SK-N-SH (cell line): ENCODE measurements at regions not wholly inside any gene's neighbourhood (a gene's known extent, or its start where the extent isn't known, plus 50 kb on each side); places are given as distances from the start of the nearest gene placed in this dataset.

ENCODE experiments used
- CTCF ChIA-PET: fragments of 300-600, 350-600 bp; formaldehyde crosslinking; extraction: SDS; loops from one replicate; lab custom pipeline; 2021; lab: Yijun Ruan, JAX
- POLR2A ChIA-PET: fragments of 350-600 bp; sonication (Branson Sonifier 250); formaldehyde crosslinking; extraction: SDS; loops from one replicate; lab custom pipeline; 2020; ENCODE audit warnings: antibody characterized with exemption, inconsistent platforms; lab: Yijun Ruan, JAX
- DNase-seq: peaks from one replicate; pipeline ENCODE4 v3.0.0; 2012
- H2AFZ ChIP-seq: fragments of 200-600 bp; sonication (generic); 2 replicates; pipeline ENCODE4 v1.8.1; 2016; ENCODE audit warnings: antibody characterized with exemption, mild to moderate bottlenecking, low read depth
- H3F3A ChIP-seq: fragments of 200-600 bp; sonication (generic); replicated peaks from 2 replicates; pipeline ENCODE3; 2016; ENCODE audit warnings: antibody characterized with exemption, mild to moderate bottlenecking; ENCODE audit not compliant: insufficient read depth
- H3K27ac ChIP-seq, 2 experiments: fragments of 200-500 bp in 1 of 2; fragments of 200-600 bp in 1 of 2; sonication (Bioruptor generic) in 1 of 2; sonication (generic), shearing (Covaris generic) in 1 of 2; 2 replicates each; pipeline versions ENCODE4 v1.5.1 to v1.6.1; 2014 to 2016; ENCODE audit warnings: low read depth in 2 of 2, inconsistent platforms in 1 of 2, low read length in 1 of 2, mild to moderate bottlenecking in 1 of 2, mixed read lengths in 1 of 2
- H3K27me3 ChIP-seq: fragments of 200-600 bp; sonication (generic), shearing (Covaris generic); 2 replicates; pipeline ENCODE4 v1.6.1; 2016; ENCODE audit warnings: mixed run types; ENCODE audit not compliant: insufficient read depth
- H3K36me3 ChIP-seq, 2 experiments: fragments of 200-500 bp in 1 of 2; fragments of 200-600 bp in 1 of 2; sonication (Bioruptor generic) in 1 of 2; sonication (generic) in 1 of 2; replicated peaks in 1 of 2; 2 replicates each; pipeline versions ENCODE3 to v1.5.1; 2014 to 2016; ENCODE audit warnings: low read length in 1 of 2, mild to moderate bottlenecking in 1 of 2; ENCODE audit not compliant: insufficient read depth in 2 of 2, control insufficient read depth in 1 of 2
- H3K4me1 ChIP-seq, 2 experiments: fragments of 200-500 bp in 1 of 2; fragments of 200-600 bp in 1 of 2; sonication (Bioruptor generic) in 1 of 2; sonication (generic), shearing (Covaris generic) in 1 of 2; 2 replicates each; pipeline versions ENCODE4 v1.5.1 to v1.6.1; 2014 to 2016; ENCODE audit warnings: low read depth in 1 of 2, low read length in 1 of 2, mixed run types in 1 of 2; ENCODE audit not compliant: insufficient read depth in 2 of 2, control insufficient read depth in 1 of 2
- H3K4me2 ChIP-seq: fragments of 200-600 bp; sonication (generic), shearing (Covaris generic); 2 replicates; pipeline ENCODE4 v1.6.1; 2017; ENCODE audit warnings: mixed run types
- H3K4me3 ChIP-seq, 2 experiments: fragments of 200-500 bp in 1 of 2; fragments of 200-600 bp in 1 of 2; sonication (Bioruptor generic) in 1 of 2; sonication (generic), shearing (Covaris generic) in 1 of 2; 2 replicates each; pipeline versions ENCODE4 v1.5.1 to v1.8.1; 2014 to 2016; ENCODE audit warnings: low read depth in 2 of 2, inconsistent platforms in 1 of 2, low read length in 1 of 2, mild to moderate bottlenecking in 1 of 2, mixed read lengths in 1 of 2, moderate library complexity in 1 of 2
- H3K79me2 ChIP-seq: fragments of 200-600 bp; sonication (generic); 2 replicates; pipeline ENCODE4 v1.8.1; 2017; ENCODE audit warnings: mild to moderate bottlenecking; ENCODE audit not compliant: insufficient read depth
- H3K9ac ChIP-seq: fragments of 200-600 bp; sonication (generic); 2 replicates; pipeline ENCODE4 v1.6.1; 2017; ENCODE audit warnings: mixed run types
- H3K9me2 ChIP-seq: fragments of 200-600 bp; sonication (generic); 2 replicates; pipeline ENCODE4 v1.6.1; 2017; ENCODE audit warnings: mixed run types
- H3K9me3 ChIP-seq: fragments of 200-600 bp; sonication (generic); 2 replicates; pipeline ENCODE4 v1.6.1; 2017; ENCODE audit warnings: mixed run types, mild to moderate bottlenecking, moderate library complexity
- H4K20me1 ChIP-seq: fragments of 200-600 bp; sonication (generic); 2 replicates; pipeline ENCODE4 v1.6.1; 2017; ENCODE audit warnings: mild to moderate bottlenecking, mixed run types; ENCODE audit not compliant: insufficient read depth
- CTCF ChIP-seq: fragments of 200-600 bp; sonication (generic); IDR thresholded peaks from 2 replicates; pipeline ENCODE4 v1.6.1; 2017; ENCODE audit warnings: antibody characterized with exemption, mild to moderate bottlenecking, moderate library complexity
- GABPA ChIP-seq: IDR thresholded peaks from 2 replicates; pipeline ENCODE4 v1.4.0; 2012; ENCODE audit warnings: low read depth, mild to moderate bottlenecking
- MEF2A ChIP-seq: IDR thresholded peaks from 2 replicates; pipeline ENCODE4 v1.4.0; 2012; ENCODE audit warnings: low read depth, borderline replicate concordance
- PBX3 ChIP-seq: IDR thresholded peaks from 2 replicates; pipeline ENCODE4; 2012
- RAD21 ChIP-seq: IDR thresholded peaks from 2 replicates; pipeline ENCODE4 v1.6.1; 2012; ENCODE audit warnings: mild to moderate bottlenecking, low read length
- RCOR1 ChIP-seq: fragments of 150-350 bp; IDR thresholded peaks from 2 replicates; pipeline ENCODE4 v1.6.1; 2017; ENCODE audit warnings: antibody characterized with exemption, low read length
- RFX5 ChIP-seq: IDR thresholded peaks from 2 replicates; pipeline ENCODE4 v1.6.1; 2012; ENCODE audit warnings: mild to moderate bottlenecking, improper control_type of control experiment, low read length
- RXRA ChIP-seq: IDR thresholded peaks from 2 replicates; pipeline ENCODE4 v1.4.0; 2012; ENCODE audit warnings: low read depth, mild to moderate bottlenecking, borderline replicate concordance
- TAF1 ChIP-seq: IDR thresholded peaks from 2 replicates; pipeline ENCODE4 v1.6.1; 2012; ENCODE audit warnings: low read depth, mild to moderate bottlenecking, low read length, moderate library complexity, borderline replicate concordance
- USF1 ChIP-seq: IDR thresholded peaks from 2 replicates; pipeline ENCODE4 v1.4.0; 2012; ENCODE audit warnings: low read depth, borderline replicate concordance
- WGBS: methylation state at CpG from one replicate; pipeline ENCODE4 v1.1.6; 2017; ENCODE audit warnings: low lambda C conversion rate; 5-methylcytosine and 5-hydroxymethylcytosine counted together
- TF ChIP-seq, protein P1 (sequence below): IDR thresholded peaks from 2 replicates; pipeline ENCODE4 v1.6.1; 2012; ENCODE audit warnings: mild to moderate bottlenecking, low read depth, low read length, moderate library complexity
- TF ChIP-seq, protein P2 (sequence below): IDR thresholded peaks from 2 replicates; pipeline ENCODE4 v1.4.0; 2012; ENCODE audit warnings: low read depth, borderline replicate concordance
- TF ChIP-seq, protein P3 (sequence below): IDR thresholded peaks from 2 replicates; pipeline ENCODE4 v1.4.0; 2012; ENCODE audit warnings: low read depth
- TF ChIP-seq, protein P4 (sequence below): fragments of 150-350 bp; IDR thresholded peaks from 2 replicates; pipeline ENCODE4 v1.6.1; 2017; ENCODE audit warnings: antibody characterized with exemption, low read length, low read depth, borderline replicate concordance

GRCh38 chr12:3350432-3350831 lies 140.6 kb upstream of the PRMT8 start:
- H3K9me3 ChIP-seq, result no peaks in the 10 kb centered on the region
- CTCF ChIA-PET, result interaction anchor here (1.2 to 2.9 kb wide), 5 partner anchors 9 to 453 kb away, joined by 3 to 19 read pairs (median 3); no protein-coding TSS in a partner anchor
- WGBS, result 9% methylated on average over 4 of the region's 4 CpGs

GRCh38 chr12:3351731-3352130 lies 139.3 kb upstream of the PRMT8 start:
- DNase-seq, result no peak
- Histone ChIP-seq H3K36me3 (no peaks in the 10 kb centered on the region), H3K79me2 (no peaks in the 10 kb centered on the region), H3K9me2 (no peaks in the 10 kb centered on the region), H3K27ac (no peak overlapping the region), H3K9me3 (no peaks in the 10 kb centered on the region), H3K4me1 (no peaks in the 10 kb centered on the region), H2AFZ (no peak overlapping the region), H3F3A (no peaks in the 10 kb centered on the region), H4K20me1 (no peaks in the 10 kb centered on the region), H3K9ac (no peak overlapping the region), H3K27me3 (no peaks in the 10 kb centered on the region; the same call in 1 of the 2 replicates), H3K4me2 (no peak overlapping the region), H3K4me3 (no peak overlapping the region)
- ChIA-PET CTCF (interaction anchor here (1.5 to 2.9 kb wide), 3 partner anchors 10 to 52 kb away, joined by 3 to 19 read pairs (median 11); no protein-coding TSS in a partner anchor), POLR2A (interaction anchor here (0.9 kb wide), 1 partner anchor 16 kb away, joined by 4 read pairs; no protein-coding TSS in a partner anchor)
- WGBS, result 56% methylated on average over 4 of the region's 4 CpGs
- TF ChIP-seq RAD21 (no peak), TAF1 (no peak), CTCF (no peak), RFX5 (no peak), MEF2A (no peak), GABPA (no peak), USF1 (no peak), RCOR1 (no peak)
- TF ChIP-seq, protein P1, sequence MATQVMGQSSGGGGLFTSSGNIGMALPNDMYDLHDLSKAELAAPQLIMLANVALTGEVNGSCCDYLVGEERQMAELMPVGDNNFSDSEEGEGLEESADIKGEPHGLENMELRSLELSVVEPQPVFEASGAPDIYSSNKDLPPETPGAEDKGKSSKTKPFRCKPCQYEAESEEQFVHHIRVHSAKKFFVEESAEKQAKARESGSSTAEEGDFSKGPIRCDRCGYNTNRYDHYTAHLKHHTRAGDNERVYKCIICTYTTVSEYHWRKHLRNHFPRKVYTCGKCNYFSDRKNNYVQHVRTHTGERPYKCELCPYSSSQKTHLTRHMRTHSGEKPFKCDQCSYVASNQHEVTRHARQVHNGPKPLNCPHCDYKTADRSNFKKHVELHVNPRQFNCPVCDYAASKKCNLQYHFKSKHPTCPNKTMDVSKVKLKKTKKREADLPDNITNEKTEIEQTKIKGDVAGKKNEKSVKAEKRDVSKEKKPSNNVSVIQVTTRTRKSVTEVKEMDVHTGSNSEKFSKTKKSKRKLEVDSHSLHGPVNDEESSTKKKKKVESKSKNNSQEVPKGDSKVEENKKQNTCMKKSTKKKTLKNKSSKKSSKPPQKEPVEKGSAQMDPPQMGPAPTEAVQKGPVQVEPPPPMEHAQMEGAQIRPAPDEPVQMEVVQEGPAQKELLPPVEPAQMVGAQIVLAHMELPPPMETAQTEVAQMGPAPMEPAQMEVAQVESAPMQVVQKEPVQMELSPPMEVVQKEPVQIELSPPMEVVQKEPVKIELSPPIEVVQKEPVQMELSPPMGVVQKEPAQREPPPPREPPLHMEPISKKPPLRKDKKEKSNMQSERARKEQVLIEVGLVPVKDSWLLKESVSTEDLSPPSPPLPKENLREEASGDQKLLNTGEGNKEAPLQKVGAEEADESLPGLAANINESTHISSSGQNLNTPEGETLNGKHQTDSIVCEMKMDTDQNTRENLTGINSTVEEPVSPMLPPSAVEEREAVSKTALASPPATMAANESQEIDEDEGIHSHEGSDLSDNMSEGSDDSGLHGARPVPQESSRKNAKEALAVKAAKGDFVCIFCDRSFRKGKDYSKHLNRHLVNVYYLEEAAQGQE, result no peak
- TF ChIP-seq, protein P2, sequence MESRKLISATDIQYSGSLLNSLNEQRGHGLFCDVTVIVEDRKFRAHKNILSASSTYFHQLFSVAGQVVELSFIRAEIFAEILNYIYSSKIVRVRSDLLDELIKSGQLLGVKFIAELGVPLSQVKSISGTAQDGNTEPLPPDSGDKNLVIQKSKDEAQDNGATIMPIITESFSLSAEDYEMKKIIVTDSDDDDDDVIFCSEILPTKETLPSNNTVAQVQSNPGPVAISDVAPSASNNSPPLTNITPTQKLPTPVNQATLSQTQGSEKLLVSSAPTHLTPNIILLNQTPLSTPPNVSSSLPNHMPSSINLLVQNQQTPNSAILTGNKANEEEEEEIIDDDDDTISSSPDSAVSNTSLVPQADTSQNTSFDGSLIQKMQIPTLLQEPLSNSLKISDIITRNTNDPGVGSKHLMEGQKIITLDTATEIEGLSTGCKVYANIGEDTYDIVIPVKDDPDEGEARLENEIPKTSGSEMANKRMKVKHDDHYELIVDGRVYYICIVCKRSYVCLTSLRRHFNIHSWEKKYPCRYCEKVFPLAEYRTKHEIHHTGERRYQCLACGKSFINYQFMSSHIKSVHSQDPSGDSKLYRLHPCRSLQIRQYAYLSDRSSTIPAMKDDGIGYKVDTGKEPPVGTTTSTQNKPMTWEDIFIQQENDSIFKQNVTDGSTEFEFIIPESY, result no peak
- TF ChIP-seq, protein P3, sequence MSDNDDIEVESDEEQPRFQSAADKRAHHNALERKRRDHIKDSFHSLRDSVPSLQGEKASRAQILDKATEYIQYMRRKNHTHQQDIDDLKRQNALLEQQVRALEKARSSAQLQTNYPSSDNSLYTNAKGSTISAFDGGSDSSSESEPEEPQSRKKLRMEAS, result no peak
- TF ChIP-seq, protein P4, sequence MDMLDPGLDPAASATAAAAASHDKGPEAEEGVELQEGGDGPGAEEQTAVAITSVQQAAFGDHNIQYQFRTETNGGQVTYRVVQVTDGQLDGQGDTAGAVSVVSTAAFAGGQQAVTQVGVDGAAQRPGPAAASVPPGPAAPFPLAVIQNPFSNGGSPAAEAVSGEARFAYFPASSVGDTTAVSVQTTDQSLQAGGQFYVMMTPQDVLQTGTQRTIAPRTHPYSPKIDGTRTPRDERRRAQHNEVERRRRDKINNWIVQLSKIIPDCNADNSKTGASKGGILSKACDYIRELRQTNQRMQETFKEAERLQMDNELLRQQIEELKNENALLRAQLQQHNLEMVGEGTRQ, result no peak

More at GRCh38 chr12:3350432-3350831, 140.6 kb upstream of the PRMT8 start:
- no peaks in the 10 kb centered on the region for H3K9me2 ChIP-seq
- H3K79me2 ChIP-seq, result no peaks in the 10 kb centered on the region
- H3K9ac ChIP-seq, result no peak overlapping the region
- H3K4me2 ChIP-seq, result no peak overlapping the region
- H3K27ac ChIP-seq, result no peak overlapping the region
- no peak overlapping the region for H2AFZ ChIP-seq
- POLR2A ChIA-PET, result no interaction called here
- H3K27me3 ChIP-seq, result no peaks in the 10 kb centered on the region; the same call in 1 of the 2 replicates
- no peaks in the 10 kb centered on the region for H3K4me1 ChIP-seq
- no peak for DNase-seq
- no peak overlapping the region for H3K4me3 ChIP-seq
- no peaks in the 10 kb centered on the region for H4K20me1 ChIP-seq
- H3F3A ChIP-seq, result no peaks in the 10 kb centered on the region
- no peak for TF ChIP-seq PBX3
- TF ChIP-seq RXRA, result no peak
- no peak for TF ChIP-seq MEF2A
- TF ChIP-seq, all 33 proteins: peak for 0
- no peaks in the 10 kb centered on the region for H3K36me3 ChIP-seq
